ENCODE measurements at regions not wholly inside any gene's neighbourhood (a gene's known extent, or its start where the extent isn't known, plus 50 kb on each side); places are given as distances from the start of the nearest gene placed in this dataset.

DNA sequence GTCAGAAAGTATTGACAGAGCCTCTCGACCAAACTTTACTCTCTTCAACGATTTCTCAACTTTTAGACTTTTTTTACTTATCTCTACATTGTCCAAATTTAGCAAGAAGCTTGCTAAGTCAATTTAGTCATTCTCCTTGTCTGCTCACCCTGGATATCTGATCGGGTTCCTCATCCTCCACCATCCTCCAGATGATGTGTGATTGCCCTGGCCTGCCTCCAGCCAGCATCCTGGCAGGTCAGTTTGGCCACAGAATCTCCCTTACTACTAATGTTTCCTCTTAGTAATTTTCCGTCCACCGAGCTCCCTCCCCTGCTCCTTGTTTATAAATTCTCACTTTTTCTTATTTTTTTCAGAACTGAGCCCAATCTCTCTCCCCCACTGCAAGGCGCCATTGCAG, 167.9 kb upstream of the ZFP42 start:
- no peak overlapping the region for H3K27ac ChIP-seq
- no peaks in the 10 kb centered on the region for H3K27me3 ChIP-seq
- intact Hi-C loops (cut with DNase I) = no loop called here
- no peaks in the 10 kb centered on the region for H3K36me3 ChIP-seq
- H3K4me1 ChIP-seq = no peaks in the 10 kb centered on the region
- 50% methylated on average over 6 of the region's 6 CpGs for WGBS (ENCODE audit: insufficient coverage, low coverage, low lambda C conversion rate, missing lambda C conversion rate)
- ATAC-seq (no peak), DNase-seq (no peak)
- no peaks in the 10 kb centered on the region for H3K9me3 ChIP-seq
- TF ChIP-seq, protein P1, sequence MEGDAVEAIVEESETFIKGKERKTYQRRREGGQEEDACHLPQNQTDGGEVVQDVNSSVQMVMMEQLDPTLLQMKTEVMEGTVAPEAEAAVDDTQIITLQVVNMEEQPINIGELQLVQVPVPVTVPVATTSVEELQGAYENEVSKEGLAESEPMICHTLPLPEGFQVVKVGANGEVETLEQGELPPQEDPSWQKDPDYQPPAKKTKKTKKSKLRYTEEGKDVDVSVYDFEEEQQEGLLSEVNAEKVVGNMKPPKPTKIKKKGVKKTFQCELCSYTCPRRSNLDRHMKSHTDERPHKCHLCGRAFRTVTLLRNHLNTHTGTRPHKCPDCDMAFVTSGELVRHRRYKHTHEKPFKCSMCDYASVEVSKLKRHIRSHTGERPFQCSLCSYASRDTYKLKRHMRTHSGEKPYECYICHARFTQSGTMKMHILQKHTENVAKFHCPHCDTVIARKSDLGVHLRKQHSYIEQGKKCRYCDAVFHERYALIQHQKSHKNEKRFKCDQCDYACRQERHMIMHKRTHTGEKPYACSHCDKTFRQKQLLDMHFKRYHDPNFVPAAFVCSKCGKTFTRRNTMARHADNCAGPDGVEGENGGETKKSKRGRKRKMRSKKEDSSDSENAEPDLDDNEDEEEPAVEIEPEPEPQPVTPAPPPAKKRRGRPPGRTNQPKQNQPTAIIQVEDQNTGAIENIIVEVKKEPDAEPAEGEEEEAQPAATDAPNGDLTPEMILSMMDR (IDR thresholded peaks at IDR 0.05) = no peak
- TF ChIP-seq POLR2A (IDR thresholded peaks at IDR 0.05) = no peak
- no peak overlapping the region for H3K4me3 ChIP-seq

DNA sequence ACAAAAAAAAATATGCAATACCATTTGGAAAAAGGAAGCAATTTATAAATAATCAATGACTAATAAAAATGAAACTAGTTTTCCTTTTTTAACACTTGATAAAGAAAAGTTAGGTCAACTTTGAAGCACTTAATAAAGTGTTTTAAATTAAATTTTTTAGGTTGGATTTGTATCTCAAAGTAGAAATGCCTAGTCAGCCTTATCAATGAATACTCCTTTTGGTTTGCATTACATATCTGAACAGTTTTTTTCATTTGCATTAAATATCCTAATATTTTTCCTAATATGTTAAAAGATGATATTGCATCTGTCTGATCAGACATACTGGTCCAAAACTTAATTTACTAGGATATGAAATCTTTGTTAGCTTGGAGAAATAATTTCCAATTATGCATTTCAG, 155.8 kb upstream of the ZFP42 start:
- no peaks in the 10 kb centered on the region for H3K4me1 ChIP-seq
- no peak overlapping the region for H3K4me3 ChIP-seq
- no peaks in the 10 kb centered on the region for H3K9me3 ChIP-seq
- H3K27ac ChIP-seq = no peak overlapping the region
- ATAC-seq (no peak), DNase-seq (no peak)
- no peaks in the 10 kb centered on the region for H3K27me3 ChIP-seq
- intact Hi-C loops (cut with DNase I) = no loop called here
- H3K36me3 ChIP-seq = no peaks in the 10 kb centered on the region
- no peak for TF ChIP-seq POLR2A (IDR thresholded peaks at IDR 0.05)
- TF ChIP-seq, protein P1 (IDR thresholded peaks at IDR 0.05) = no peak

DNA sequence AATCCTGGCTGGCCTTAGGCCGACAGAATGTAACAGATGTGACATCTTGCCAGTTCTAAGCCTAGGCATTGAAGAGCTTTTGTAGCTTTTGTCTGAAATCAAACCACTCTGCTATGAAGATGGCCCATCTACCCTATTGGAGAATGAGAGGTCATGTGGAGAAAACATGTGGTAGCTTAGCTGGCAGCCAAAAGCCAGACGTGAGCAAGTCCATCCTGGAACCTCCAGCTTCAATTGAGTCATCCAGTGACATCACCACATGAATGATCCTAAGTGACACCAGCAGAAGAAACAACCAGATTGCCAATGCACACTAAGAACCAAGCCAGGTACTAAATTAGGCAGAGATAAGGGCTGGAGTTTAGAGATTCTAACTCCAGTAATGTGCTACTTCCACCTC, 154.8 kb upstream of the ZFP42 start:
- no peaks in the 10 kb centered on the region for H3K27me3 ChIP-seq
- no peaks in the 10 kb centered on the region for H3K4me1 ChIP-seq
- H3K4me3 ChIP-seq = no peak overlapping the region
- no peaks in the 10 kb centered on the region for H3K9me3 ChIP-seq
- TF ChIP-seq, protein P1 (IDR thresholded peaks at IDR 0.05) = no peak
- no peak for TF ChIP-seq POLR2A (IDR thresholded peaks at IDR 0.05)
- 22% methylated on average over 2 of the region's 2 CpGs for WGBS (ENCODE audit: insufficient coverage, low coverage, low lambda C conversion rate, missing lambda C conversion rate)
- no peaks in the 10 kb centered on the region for H3K36me3 ChIP-seq
- intact Hi-C loops (cut with DNase I) = no loop called here
- no peak overlapping the region for H3K27ac ChIP-seq
- DNase-seq = no peak
- no peak for ATAC-seq

DNA sequence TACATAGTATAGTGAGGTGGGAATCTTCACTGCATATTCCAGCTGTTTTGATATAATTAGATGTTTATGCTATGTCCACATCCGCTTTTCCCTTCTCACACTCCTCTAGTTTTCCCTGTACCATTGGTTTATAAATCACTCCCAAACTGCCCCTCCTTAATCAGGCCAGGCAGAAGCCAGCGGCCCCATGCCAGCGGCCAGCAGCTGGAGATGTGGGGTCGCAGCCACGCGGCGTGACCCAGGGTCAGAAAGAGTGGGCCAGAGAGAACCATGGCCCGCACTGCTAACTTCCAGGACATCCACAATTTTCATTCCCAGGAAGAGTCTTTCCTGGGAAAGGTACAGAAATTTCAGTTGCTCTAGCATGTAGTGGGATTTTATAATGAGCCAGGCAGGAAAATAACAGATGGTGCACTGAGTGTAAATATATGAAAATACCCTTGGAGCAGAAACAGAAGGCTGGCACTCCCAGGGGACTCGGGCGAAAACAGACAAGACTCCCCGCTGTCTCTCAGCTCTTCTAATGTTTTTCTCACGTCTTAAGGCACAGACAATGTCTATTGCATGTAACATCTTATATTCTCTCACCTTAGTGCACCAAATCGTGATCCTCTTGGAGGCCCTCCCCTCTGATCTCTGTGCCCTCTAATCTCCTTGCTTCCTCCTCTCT, 145.9 kb upstream of the ZFP42 start:
- Histone ChIP-seq H3K4me3 (no peak overlapping the region), H3K36me3 (no peaks in the 10 kb centered on the region), H3K27me3 (no peaks in the 10 kb centered on the region), H3K27ac (no peak overlapping the region), H3K4me1 (no peaks in the 10 kb centered on the region), H3K9me3 (no peaks in the 10 kb centered on the region)
- 32% methylated on average over 13 of the region's 13 CpGs for WGBS (ENCODE audit: insufficient coverage, low coverage, low lambda C conversion rate, missing lambda C conversion rate)
- TF ChIP-seq, protein P1 (IDR thresholded peaks at IDR 0.05) = no peak
- no peak for TF ChIP-seq POLR2A (IDR thresholded peaks at IDR 0.05)
- ATAC-seq (no peak), DNase-seq (no peak)
- intact Hi-C loops (cut with DNase I) = no loop called here

DNA sequence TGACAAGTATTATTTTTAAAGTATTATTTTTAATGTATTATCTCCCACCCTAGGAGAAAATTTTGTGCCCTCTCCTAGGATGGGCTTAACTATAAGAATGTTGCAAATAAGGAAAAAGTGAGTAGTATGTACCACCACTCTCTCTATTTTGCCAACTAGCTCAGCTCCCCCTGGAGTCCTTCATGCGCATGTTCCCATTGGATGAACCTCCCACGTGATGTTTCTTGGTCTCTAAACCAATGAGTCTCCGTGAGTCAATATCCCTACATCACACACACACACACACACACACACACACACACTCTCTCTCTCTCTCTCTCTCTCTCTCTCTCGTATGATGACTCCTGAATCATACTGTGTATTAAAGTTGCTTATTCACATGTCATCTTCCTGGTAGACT, 129.7 kb upstream of the ZFP42 start:
- TF ChIP-seq, protein P1 (IDR thresholded peaks at IDR 0.05) = no peak
- no peak for TF ChIP-seq POLR2A (IDR thresholded peaks at IDR 0.05)
- H3K4me3 ChIP-seq = no peak overlapping the region
- ATAC-seq (no peak), DNase-seq (no peak)
- 57% methylated on average over 4 of the region's 4 CpGs for WGBS (ENCODE audit: insufficient coverage, low coverage, low lambda C conversion rate, missing lambda C conversion rate)
- no peaks in the 10 kb centered on the region for H3K9me3 ChIP-seq
- no peaks in the 10 kb centered on the region for H3K4me1 ChIP-seq
- H3K27me3 ChIP-seq = no peaks in the 10 kb centered on the region
- no peaks in the 10 kb centered on the region for H3K36me3 ChIP-seq
- intact Hi-C loops (cut with DNase I) = no loop called here
- no peak overlapping the region for H3K27ac ChIP-seq
